Retinal pigment epithelial cell (primary cell): ENCODE measurements at regions not wholly inside any gene's neighbourhood (a gene's known extent, or its start where the extent isn't known, plus 50 kb on each side); places are given as distances from the start of the nearest gene placed in this dataset.

Experiments used
- DNase-seq: peaks from one replicate; pipeline ENCODE4 v3.0.0-alpha.2; 2010; ENCODE audit warnings: low read depth
- H3K4me3 ChIP-seq: 2 replicates; pipeline ENCODE4 v1.5.1; 2011; ENCODE audit warnings: mild to moderate bottlenecking, low read length, control low read depth, moderate library complexity
- TF ChIP-seq, protein P1 (sequence below): conservative IDR thresholded peaks from 2 replicates; pipeline ENCODE4 v1.5.1; 2011; ENCODE audit warnings: low read depth, low read length, control low read depth, inconsistent platforms

GRCh38 chr18:38321262-38321661 lies 755.7 kb upstream of the CELF4 start:
- H3K4me3 ChIP-seq: no peak overlapping the region
- DNase-seq: no peak
- TF ChIP-seq, protein P1, sequence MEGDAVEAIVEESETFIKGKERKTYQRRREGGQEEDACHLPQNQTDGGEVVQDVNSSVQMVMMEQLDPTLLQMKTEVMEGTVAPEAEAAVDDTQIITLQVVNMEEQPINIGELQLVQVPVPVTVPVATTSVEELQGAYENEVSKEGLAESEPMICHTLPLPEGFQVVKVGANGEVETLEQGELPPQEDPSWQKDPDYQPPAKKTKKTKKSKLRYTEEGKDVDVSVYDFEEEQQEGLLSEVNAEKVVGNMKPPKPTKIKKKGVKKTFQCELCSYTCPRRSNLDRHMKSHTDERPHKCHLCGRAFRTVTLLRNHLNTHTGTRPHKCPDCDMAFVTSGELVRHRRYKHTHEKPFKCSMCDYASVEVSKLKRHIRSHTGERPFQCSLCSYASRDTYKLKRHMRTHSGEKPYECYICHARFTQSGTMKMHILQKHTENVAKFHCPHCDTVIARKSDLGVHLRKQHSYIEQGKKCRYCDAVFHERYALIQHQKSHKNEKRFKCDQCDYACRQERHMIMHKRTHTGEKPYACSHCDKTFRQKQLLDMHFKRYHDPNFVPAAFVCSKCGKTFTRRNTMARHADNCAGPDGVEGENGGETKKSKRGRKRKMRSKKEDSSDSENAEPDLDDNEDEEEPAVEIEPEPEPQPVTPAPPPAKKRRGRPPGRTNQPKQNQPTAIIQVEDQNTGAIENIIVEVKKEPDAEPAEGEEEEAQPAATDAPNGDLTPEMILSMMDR: no peak

GRCh38 chr18:38318416-38318815 lies 752.8 kb upstream of the CELF4 start:
- no peak overlapping the region for H3K4me3 ChIP-seq
- DNase-seq: no peak
- TF ChIP-seq, protein P1: no peak

DNA sequence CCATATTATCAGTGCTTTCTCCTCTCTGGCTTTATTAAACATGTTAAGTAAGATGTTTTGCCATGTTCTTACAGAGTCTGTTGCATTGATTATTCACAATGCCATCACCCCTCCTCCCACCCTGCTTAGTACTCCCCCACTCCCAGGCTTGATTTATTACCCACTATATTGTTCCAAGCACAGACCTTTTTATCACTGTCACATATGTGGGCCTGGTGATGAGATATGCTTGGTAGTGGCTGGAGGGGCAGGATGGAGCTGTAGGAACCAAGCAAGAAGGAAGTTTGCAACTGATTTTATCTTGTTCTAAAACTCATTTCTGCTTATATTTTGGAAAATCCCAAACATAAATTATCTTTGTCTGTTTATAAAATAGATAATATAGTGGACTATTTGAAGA lies 748.2 kb upstream of the CELF4 start:
- no peak overlapping the region for H3K4me3 ChIP-seq
- TF ChIP-seq, protein P1: no peak
- no peak for DNase-seq

DNA sequence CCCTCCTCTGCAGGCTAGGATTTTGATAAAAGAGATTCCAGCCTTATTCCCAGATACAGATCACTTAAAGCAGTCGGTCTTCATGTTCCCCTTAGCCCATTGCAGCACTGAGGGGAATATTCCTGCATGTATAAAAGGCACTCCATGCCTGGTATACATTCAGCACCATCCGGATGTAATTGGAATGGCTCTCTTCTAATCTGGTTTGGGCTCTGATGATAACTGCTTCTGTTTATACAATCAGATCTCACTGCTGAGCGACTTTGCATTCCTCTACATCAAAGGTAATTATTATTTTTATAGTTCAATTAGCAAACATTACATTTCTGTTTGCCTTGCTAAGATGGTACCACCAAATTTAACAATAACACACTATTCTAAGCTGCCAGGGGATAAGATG lies 746.9 kb upstream of the CELF4 start:
- no peak overlapping the region for H3K4me3 ChIP-seq
- TF ChIP-seq, protein P1: no peak
- DNase-seq: no peak

- no peak overlapping the region for H3K4me3 ChIP-seq
- DNase-seq: no peak
- TF ChIP-seq, protein P1: no peak
These were observed 745.3 kb upstream of the CELF4 start for GRCh38 chr18:38310936-38311335.

DNA sequence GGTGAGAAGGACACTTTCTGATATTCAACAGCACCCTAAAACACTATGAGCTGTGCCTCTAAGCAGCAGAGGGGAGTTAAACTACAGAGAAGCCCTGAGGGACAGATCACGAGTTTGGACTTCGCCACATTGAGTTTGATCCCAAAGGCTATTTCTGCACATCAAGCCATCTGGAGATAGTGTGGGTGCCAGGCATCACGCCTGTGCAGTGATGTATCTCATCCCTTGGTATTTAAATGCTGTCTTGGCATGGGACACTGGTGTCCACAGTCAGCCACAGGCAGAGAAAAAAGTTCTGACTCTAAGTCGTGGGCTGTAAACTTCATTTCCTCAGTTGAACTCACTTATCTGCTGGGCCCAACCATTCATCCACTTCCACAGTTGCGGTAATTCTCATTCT lies 742.3 kb upstream of the CELF4 start:
- H3K4me3 ChIP-seq: no peak overlapping the region
- no peak for DNase-seq
- TF ChIP-seq, protein P1: no peak

GRCh38 chr18:38305961-38306360 lies 740.4 kb upstream of the CELF4 start:
- no peak overlapping the region for H3K4me3 ChIP-seq
- TF ChIP-seq, protein P1: no peak
- DNase-seq: no peak
